GM21825 (cell line): ENCODE measurements at regions not wholly inside any gene's neighbourhood (a gene's known extent, or its start where the extent isn't known, plus 50 kb on each side); places are given as distances from the start of the nearest gene placed in this dataset.

Experiments
- ATAC-seq: cut with Tn5 transposase; IDR thresholded peaks from one replicate; pipeline ENCODE4 v1.9.1; 2021; ENCODE audit warnings: mild to moderate bottlenecking, moderate library complexity; ENCODE audit not compliant: unreplicated experiment

- ATAC-seq: no peak
These were observed 109.4 kb upstream of the SPACA1 start for GRCh38 chr6:87938287-87938686.

- no peak for ATAC-seq
These were observed 111.6 kb upstream of the SPACA1 start for GRCh38 chr6:87936065-87936464.

GRCh38 chr6:87935196-87935595 is 112.4 kb upstream of the SPACA1 start:
- no peak for ATAC-seq

- ATAC-seq: no peak
These were observed 115.3 kb upstream of the SPACA1 start for GRCh38 chr6:87932361-87932760.

- peak; percentile 58 for ATAC-seq
These were observed 117.8 kb upstream of the SPACA1 start for GRCh38 chr6:87929843-87930288.

GRCh38 chr6:87926687-87927086 is 121.0 kb upstream of the SPACA1 start:
- ATAC-seq: no peak

- ATAC-seq: no peak
These were observed 121.6 kb upstream of the SPACA1 start for GRCh38 chr6:87926072-87926471.

- peak; percentile 50 for ATAC-seq
These were observed 122.1 kb upstream of the SPACA1 start for GRCh38 chr6:87925373-87926060.

GRCh38 chr6:87923389-87924050 is 124.1 kb upstream of the SPACA1 start:
- ATAC-seq: no peak

GRCh38 chr6:87922947-87923330 is 124.7 kb upstream of the SPACA1 start:
- peak; percentile 72 for ATAC-seq

GRCh38 chr6:87922196-87922946 is 125.3 kb upstream of the SPACA1 start:
- ATAC-seq: peak; percentile 16

GRCh38 chr6:87921034-87921433 is 126.6 kb upstream of the SPACA1 start:
- ATAC-seq: no peak

- no peak for ATAC-seq
These were observed 127.4 kb upstream of the SPACA1 start for GRCh38 chr6:87920245-87920644.

GRCh38 chr6:87919416-87919815 is 128.2 kb upstream of the SPACA1 start:
- ATAC-seq: no peak

- ATAC-seq: no peak
These were observed 128.6 kb upstream of the SPACA1 start for GRCh38 chr6:87919001-87919400.

- no peak for ATAC-seq
These were observed 129.1 kb upstream of the SPACA1 start for GRCh38 chr6:87918461-87918941.

- no peak for ATAC-seq
These were observed 129.8 kb upstream of the SPACA1 start for GRCh38 chr6:87917886-87918285.

- no peak for ATAC-seq
These were observed 131.2 kb upstream of the SPACA1 start for GRCh38 chr6:87916446-87916845.

- ATAC-seq: no peak
These were observed 132.8 kb upstream of the SPACA1 start for GRCh38 chr6:87914637-87915395.

GRCh38 chr6:87913974-87914373 is 133.7 kb upstream of the SPACA1 start:
- no peak for ATAC-seq

GRCh38 chr6:87912102-87912501 is 135.5 kb upstream of the SPACA1 start:
- no peak for ATAC-seq
